ENCODE measurements at regions not wholly inside any gene's neighbourhood (a gene's known extent, or its start where the extent isn't known, plus 50 kb on each side); places are given as distances from the start of the nearest gene placed in this dataset.

- FAIRE-seq (no peak), DNase-seq (ENCODE audit: extremely low read depth in 1 of 4, low spot score in 3 of 4) (no peak), ATAC-seq (no peak)
- Histone ChIP-seq H3K9me1 (ENCODE audit: control insufficient read depth, insufficient read depth, low read length) (no peaks in the 10 kb centered on the region), H3K36me3 (ENCODE audit: control insufficient read depth, insufficient read depth, low read length) (no peaks in the 10 kb centered on the region), H4K20me1 (replicated peaks; ENCODE audit: control insufficient read depth, insufficient read depth, low read length) (no peaks in the 10 kb centered on the region), H3K9me3 (replicated peaks; ENCODE audit: control insufficient read depth, insufficient read depth, low read depth, low read length) (no peaks in the 10 kb centered on the region), H3K79me2 (ENCODE audit: control insufficient read depth, insufficient read depth, low read length) (no peaks in the 10 kb centered on the region), H2AFZ (ENCODE audit: low read depth, low read length) (no peak overlapping the region), H3K27me3 (ENCODE audit: control insufficient read depth in 2 of 2, insufficient read depth in 2 of 2, low read length in 2 of 2) (no peaks in the 10 kb centered on the region), H3K4me2 (ENCODE audit: insufficient read depth, low read length) (no peak overlapping the region), H3K4me3 (no peak overlapping the region), H3K9ac (ENCODE audit: insufficient read depth in 1 of 2, low read depth in 2 of 2, low read length in 2 of 2) (no peak overlapping the region), H3K4me1 (replicated peaks in 1 of 2; ENCODE audit: control insufficient read depth in 2 of 2, insufficient read depth in 2 of 2, low read length in 2 of 2) (no peaks in the 10 kb centered on the region), H3K27ac (ENCODE audit: extremely low read depth, low read depth, low read length) (no peak overlapping the region)
- TF ChIP-seq ZBED1 (IDR thresholded peaks at IDR 0.05), result no peak
- no peak for TF ChIP-seq KHSRP (IDR thresholded peaks at IDR 0.05)
- TF ChIP-seq CBFA2T2 (conservative IDR thresholded peaks at IDR 0.05), result no peak
- no peak for TF ChIP-seq KLF1 (tag; IDR thresholded peaks at IDR 0.05)
- TF ChIP-seq TFAM (CRISPR knock-in tag; conservative IDR thresholded peaks at IDR 0.05), result no peak
- TF ChIP-seq NFE2L1 (tag; IDR thresholded peaks at IDR 0.05; ENCODE audit: borderline replicate concordance, low read depth), result no peak
- TF ChIP-seq STAG1 (CRISPR knock-in tag; IDR thresholded peaks at IDR 0.05; ENCODE audit: borderline replicate concordance), result no peak
- TF ChIP-seq TBP (optimal IDR thresholded peaks at IDR 0.05; ENCODE audit: low read depth, low read length), result no peak
- TF ChIP-seq IFI16 (CRISPR knock-in tag; IDR thresholded peaks at IDR 0.05), result no peak
- no peak for TF ChIP-seq SMARCA4 (IDR thresholded peaks at IDR 0.05)
- TF ChIP-seq ARHGAP35 (IDR thresholded peaks at IDR 0.05; ENCODE audit: partially characterized antibody), result no peak
- no peak for TF ChIP-seq ILF3 (IDR thresholded peaks at IDR 0.05; ENCODE audit: borderline replicate concordance)
- TF ChIP-seq NBN (IDR thresholded peaks at IDR 0.05; ENCODE audit: low read depth), result no peak
- TF ChIP-seq CAMTA2 (CRISPR knock-in tag; conservative IDR thresholded peaks at IDR 0.05), result no peak
- in situ Hi-C loops (cut with MboI) (no loop called here), intact Hi-C loops (cut with micrococcal nuclease) (no loop called here)
- ChIA-PET CTCF (ENCODE audit: low intra/inter-chr PET ratio) (no interaction called here), POLR2A (no interaction called here)
- no TSS peak for BruUV-seq (replicated peaks)
- WGBS (ENCODE audit: insufficient coverage, low coverage, missing lambda C conversion rate), result no CpG with 5 or more reads among the region's 2 CpGs
Observed at GRCh38 chr9:31697956-31698355, 686.5 kb upstream of the ACO1 start.

All from K562 (cell line).